ENCODE measurements at regions not wholly inside any gene's neighbourhood (a gene's known extent, or its start where the extent isn't known, plus 50 kb on each side); places are given as distances from the start of the nearest gene placed in this dataset.

GRCh38 chr20:60257671-60258070 is 299.4 kb downstream of the CDH26 start:
- DNase-seq (ENCODE audit: low read depth in 4 of 6, low spot score in 6 of 6), result no peak
- no peaks in the 10 kb centered on the region for H3K36me3 ChIP-seq (ENCODE audit: control insufficient read depth, insufficient read depth, low read length)
- H3K9me3 ChIP-seq (ENCODE audit: control insufficient read depth, insufficient read depth, low read length), result no peaks in the 10 kb centered on the region
- 90% methylated on average over 2 of the region's 3 CpGs for WGBS (ENCODE audit: insufficient coverage)
- peaks cover 9% of the 10 kb centered on the region for H3K4me1 ChIP-seq (ENCODE audit: control insufficient read depth, insufficient read depth, low read length)
- no peak overlapping the region for H3K4me3 ChIP-seq (ENCODE audit: low read depth, low read length)
- H3K27ac ChIP-seq (ENCODE audit: low read depth, low read length), result no peak overlapping the region
- H3K27me3 ChIP-seq (ENCODE audit: control insufficient read depth, insufficient read depth, low read length), result no peaks in the 10 kb centered on the region

- 40% methylated on average over 1 of the region's 6 CpGs for WGBS (ENCODE audit: insufficient coverage)
- Histone ChIP-seq H3K27me3 (ENCODE audit: control insufficient read depth, insufficient read depth, low read length) (no peaks in the 10 kb centered on the region), H3K9me3 (ENCODE audit: control insufficient read depth, insufficient read depth, low read length) (no peaks in the 10 kb centered on the region), H3K36me3 (ENCODE audit: control insufficient read depth, insufficient read depth, low read length) (no peaks in the 10 kb centered on the region), H3K4me3 (ENCODE audit: low read depth, low read length) (no peak overlapping the region), H3K27ac (ENCODE audit: low read depth, low read length) (no peak overlapping the region), H3K4me1 (ENCODE audit: control insufficient read depth, insufficient read depth, low read length) (peaks cover 9% of the 10 kb centered on the region)
- no peak for DNase-seq (ENCODE audit: low read depth in 4 of 6, low spot score in 6 of 6)
These were observed 300.1 kb downstream of the CDH26 start for GRCh38 chr20:60258255-60258863.

GRCh38 chr20:60261333-60261732 is 303.1 kb downstream of the CDH26 start:
- H3K27ac ChIP-seq (ENCODE audit: low read depth, low read length), result no peak overlapping the region
- peaks cover 2% of the 10 kb centered on the region for H3K27me3 ChIP-seq (ENCODE audit: control insufficient read depth, insufficient read depth, low read length)
- WGBS (ENCODE audit: insufficient coverage), result no CpG with 5 or more reads among the region's 4 CpGs
- no peaks in the 10 kb centered on the region for H3K9me3 ChIP-seq (ENCODE audit: control insufficient read depth, insufficient read depth, low read length)
- no peak for DNase-seq (ENCODE audit: low read depth in 4 of 6, low spot score in 6 of 6)
- no peaks in the 10 kb centered on the region for H3K36me3 ChIP-seq (ENCODE audit: control insufficient read depth, insufficient read depth, low read length)
- no peak overlapping the region for H3K4me3 ChIP-seq (ENCODE audit: low read depth, low read length)
- H3K4me1 ChIP-seq (ENCODE audit: control insufficient read depth, insufficient read depth, low read length), result peaks cover 3% of the 10 kb centered on the region

GRCh38 chr20:60262967-60263603 is 304.9 kb downstream of the CDH26 start:
- no peak for DNase-seq (ENCODE audit: low read depth in 4 of 6, low spot score in 6 of 6)
- H3K27me3 ChIP-seq (ENCODE audit: control insufficient read depth, insufficient read depth, low read length), result peaks cover 2% of the 10 kb centered on the region
- H3K4me3 ChIP-seq (ENCODE audit: low read depth, low read length), result no peak overlapping the region
- no CpG with 5 or more reads among the region's 4 CpGs for WGBS (ENCODE audit: insufficient coverage)
- H3K27ac ChIP-seq (ENCODE audit: low read depth, low read length), result no peak overlapping the region
- peaks cover 3% of the 10 kb centered on the region for H3K4me1 ChIP-seq (ENCODE audit: control insufficient read depth, insufficient read depth, low read length)
- no peaks in the 10 kb centered on the region for H3K9me3 ChIP-seq (ENCODE audit: control insufficient read depth, insufficient read depth, low read length)
- no peaks in the 10 kb centered on the region for H3K36me3 ChIP-seq (ENCODE audit: control insufficient read depth, insufficient read depth, low read length)

GRCh38 chr20:60263725-60264709 is 305.8 kb downstream of the CDH26 start:
- WGBS (ENCODE audit: insufficient coverage), result 85% methylated on average over 5 of the region's 18 CpGs
- no peaks in the 10 kb centered on the region for H3K9me3 ChIP-seq (ENCODE audit: control insufficient read depth, insufficient read depth, low read length)
- H3K4me3 ChIP-seq (ENCODE audit: low read depth, low read length), result no peak overlapping the region
- peaks cover 2% of the 10 kb centered on the region for H3K27me3 ChIP-seq (ENCODE audit: control insufficient read depth, insufficient read depth, low read length)
- no peaks in the 10 kb centered on the region for H3K36me3 ChIP-seq (ENCODE audit: control insufficient read depth, insufficient read depth, low read length)
- DNase-seq (ENCODE audit: low read depth in 4 of 6, low spot score in 6 of 6), result peak in 2 of 6 donors; percentile 15 to 78
- no peak overlapping the region for H3K27ac ChIP-seq (ENCODE audit: low read depth, low read length)
- peaks cover 3% of the 10 kb centered on the region for H3K4me1 ChIP-seq (ENCODE audit: control insufficient read depth, insufficient read depth, low read length)

GRCh38 chr20:60266177-60266823 is 308.1 kb downstream of the CDH26 start:
- no peaks in the 10 kb centered on the region for H3K9me3 ChIP-seq (ENCODE audit: control insufficient read depth, insufficient read depth, low read length)
- 90% methylated on average over 3 of the region's 9 CpGs for WGBS (ENCODE audit: insufficient coverage)
- H3K27ac ChIP-seq (ENCODE audit: low read depth, low read length), result no peak overlapping the region
- peaks cover 2% of the 10 kb centered on the region for H3K27me3 ChIP-seq (ENCODE audit: control insufficient read depth, insufficient read depth, low read length)
- H3K4me1 ChIP-seq (ENCODE audit: control insufficient read depth, insufficient read depth, low read length), result peaks cover 3% of the 10 kb centered on the region
- no peak overlapping the region for H3K4me3 ChIP-seq (ENCODE audit: low read depth, low read length)
- no peaks in the 10 kb centered on the region for H3K36me3 ChIP-seq (ENCODE audit: control insufficient read depth, insufficient read depth, low read length)
- DNase-seq (ENCODE audit: low read depth in 4 of 6, low spot score in 6 of 6), result no peak

GRCh38 chr20:60268491-60268890 is 310.3 kb downstream of the CDH26 start:
- no peaks in the 10 kb centered on the region for H3K9me3 ChIP-seq (ENCODE audit: control insufficient read depth, insufficient read depth, low read length)
- peaks cover 2% of the 10 kb centered on the region for H3K27me3 ChIP-seq (ENCODE audit: control insufficient read depth, insufficient read depth, low read length)
- 91% methylated on average over 3 of the region's 4 CpGs for WGBS (ENCODE audit: insufficient coverage)
- H3K4me3 ChIP-seq (ENCODE audit: low read depth, low read length), result no peak overlapping the region
- no peak for DNase-seq (ENCODE audit: low read depth in 4 of 6, low spot score in 6 of 6)
- H3K36me3 ChIP-seq (ENCODE audit: control insufficient read depth, insufficient read depth, low read length), result no peaks in the 10 kb centered on the region
- H3K4me1 ChIP-seq (ENCODE audit: control insufficient read depth, insufficient read depth, low read length), result peaks cover 6% of the 10 kb centered on the region
- H3K27ac ChIP-seq (ENCODE audit: low read depth, low read length), result no peak overlapping the region

- no peaks in the 10 kb centered on the region for H3K36me3 ChIP-seq (ENCODE audit: control insufficient read depth, insufficient read depth, low read length)
- DNase-seq (ENCODE audit: low read depth in 4 of 6, low spot score in 6 of 6), result peak in 1 of 6 donors; percentile 16
- 47% methylated on average over 4 of the region's 7 CpGs for WGBS (ENCODE audit: insufficient coverage)
- no peak overlapping the region for H3K27ac ChIP-seq (ENCODE audit: low read depth, low read length)
- H3K27me3 ChIP-seq (ENCODE audit: control insufficient read depth, insufficient read depth, low read length), result no peaks in the 10 kb centered on the region
- H3K4me1 ChIP-seq (ENCODE audit: control insufficient read depth, insufficient read depth, low read length), result peaks cover 9% of the 10 kb centered on the region
- H3K9me3 ChIP-seq (ENCODE audit: control insufficient read depth, insufficient read depth, low read length), result no peaks in the 10 kb centered on the region
- no peak overlapping the region for H3K4me3 ChIP-seq (ENCODE audit: low read depth, low read length)
These were observed 311.4 kb downstream of the CDH26 start for GRCh38 chr20:60269573-60270162.

GRCh38 chr20:60270341-60270740 is 312.1 kb downstream of the CDH26 start:
- no peak overlapping the region for H3K27ac ChIP-seq (ENCODE audit: low read depth, low read length)
- H3K4me3 ChIP-seq (ENCODE audit: low read depth, low read length), result no peak overlapping the region
- 75% methylated on average over 1 of the region's 4 CpGs for WGBS (ENCODE audit: insufficient coverage)
- H3K27me3 ChIP-seq (ENCODE audit: control insufficient read depth, insufficient read depth, low read length), result no peaks in the 10 kb centered on the region
- no peak for DNase-seq (ENCODE audit: low read depth in 4 of 6, low spot score in 6 of 6)
- peaks cover 9% of the 10 kb centered on the region for H3K4me1 ChIP-seq (ENCODE audit: control insufficient read depth, insufficient read depth, low read length)
- no peaks in the 10 kb centered on the region for H3K9me3 ChIP-seq (ENCODE audit: control insufficient read depth, insufficient read depth, low read length)
- no peaks in the 10 kb centered on the region for H3K36me3 ChIP-seq (ENCODE audit: control insufficient read depth, insufficient read depth, low read length)
